ENCODE measurements at regions not wholly inside any gene's neighbourhood (a gene's known extent, or its start where the extent isn't known, plus 50 kb on each side); places are given as distances from the start of the nearest gene placed in this dataset.

DNA sequence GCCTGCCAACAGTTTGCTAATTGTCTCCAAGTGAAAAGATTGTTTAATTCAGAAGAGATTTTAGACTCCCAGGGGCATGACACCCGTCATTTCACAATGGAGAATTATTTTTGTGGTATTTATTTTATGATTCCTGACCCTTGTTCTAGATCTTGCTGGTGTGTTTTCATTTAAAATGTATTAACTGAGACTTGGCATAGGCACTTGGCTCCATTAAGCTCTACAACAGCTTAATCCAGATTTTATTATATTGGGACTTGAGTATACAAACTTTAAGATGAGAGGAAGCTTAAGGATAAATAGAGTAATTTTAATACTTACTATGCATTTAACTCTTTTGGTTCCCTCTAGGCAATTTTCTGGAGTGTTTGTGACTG, 101.3 kb upstream of the KCNE2 start:
- Histone ChIP-seq H3K9ac (ENCODE audit: extremely low read depth, low read length, poor library complexity, severe bottlenecking) (no peak overlapping the region), H3K36me3 (ENCODE audit: control insufficient read depth, insufficient read depth, low read length) (no peaks in the 10 kb centered on the region), H3K4me3 (ENCODE audit: low read length) (no peak overlapping the region), H3K27me3 (ENCODE audit: control insufficient read depth, insufficient read depth, low read length, poor library complexity, severe bottlenecking) (no peaks in the 10 kb centered on the region), H3K9me3 (ENCODE audit: control insufficient read depth, low read length) (no peaks in the 10 kb centered on the region), H3K4me1 (ENCODE audit: control insufficient read depth, insufficient read depth, low read length) (no peaks in the 10 kb centered on the region), H3K27ac (ENCODE audit: low read depth, low read length) (no peak overlapping the region)
- no peak for DNase-seq
- no peak overlapping the region for H3K4me3 Mint-ChIP-seq
- peaks cover 12% of the 10 kb centered on the region for H3K36me3 Mint-ChIP-seq (ENCODE audit: low read depth)
- H3K4me1 Mint-ChIP-seq: no peaks in the 10 kb centered on the region
- TF ChIP-seq, protein P1, sequence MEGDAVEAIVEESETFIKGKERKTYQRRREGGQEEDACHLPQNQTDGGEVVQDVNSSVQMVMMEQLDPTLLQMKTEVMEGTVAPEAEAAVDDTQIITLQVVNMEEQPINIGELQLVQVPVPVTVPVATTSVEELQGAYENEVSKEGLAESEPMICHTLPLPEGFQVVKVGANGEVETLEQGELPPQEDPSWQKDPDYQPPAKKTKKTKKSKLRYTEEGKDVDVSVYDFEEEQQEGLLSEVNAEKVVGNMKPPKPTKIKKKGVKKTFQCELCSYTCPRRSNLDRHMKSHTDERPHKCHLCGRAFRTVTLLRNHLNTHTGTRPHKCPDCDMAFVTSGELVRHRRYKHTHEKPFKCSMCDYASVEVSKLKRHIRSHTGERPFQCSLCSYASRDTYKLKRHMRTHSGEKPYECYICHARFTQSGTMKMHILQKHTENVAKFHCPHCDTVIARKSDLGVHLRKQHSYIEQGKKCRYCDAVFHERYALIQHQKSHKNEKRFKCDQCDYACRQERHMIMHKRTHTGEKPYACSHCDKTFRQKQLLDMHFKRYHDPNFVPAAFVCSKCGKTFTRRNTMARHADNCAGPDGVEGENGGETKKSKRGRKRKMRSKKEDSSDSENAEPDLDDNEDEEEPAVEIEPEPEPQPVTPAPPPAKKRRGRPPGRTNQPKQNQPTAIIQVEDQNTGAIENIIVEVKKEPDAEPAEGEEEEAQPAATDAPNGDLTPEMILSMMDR (conservative IDR thresholded peaks at IDR 0.05): no peak
- peaks cover 8% of the 10 kb centered on the region for H3K9me3 Mint-ChIP-seq
- no peaks in the 10 kb centered on the region for H3K27me3 Mint-ChIP-seq (ENCODE audit: insufficient read depth)
- WGBS, 2 experiments (ENCODE audit: insufficient coverage in 1 of 2, insufficient read length in 1 of 2): 87 to 100% methylated on average over 1 of the region's 1 CpG
- H3K27ac Mint-ChIP-seq: no peak overlapping the region

DNA sequence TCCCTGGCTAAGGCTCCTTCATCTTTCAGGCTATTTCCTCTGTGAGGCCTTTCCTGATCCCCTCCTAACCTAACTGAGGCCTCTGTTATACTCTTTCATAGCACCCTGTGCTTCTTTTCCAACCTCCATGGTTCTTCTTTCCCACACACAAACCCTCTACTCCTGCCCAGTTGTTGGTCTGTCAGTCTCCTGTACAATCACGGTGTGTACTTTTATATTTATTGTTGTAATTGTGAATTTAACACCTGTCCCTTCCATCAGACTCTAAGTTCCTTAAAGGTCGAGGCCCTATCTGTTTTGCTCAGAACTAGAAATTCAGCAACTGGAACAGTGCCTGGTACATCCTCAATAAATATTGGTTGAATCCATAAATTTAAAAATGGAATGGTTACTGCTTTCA, 100.2 kb upstream of the KCNE2 start:
- H3K4me3 Mint-ChIP-seq: no peak overlapping the region
- H3K27ac Mint-ChIP-seq: no peak overlapping the region
- H3K36me3 Mint-ChIP-seq (ENCODE audit: low read depth): peaks cover 12% of the 10 kb centered on the region

DNA sequence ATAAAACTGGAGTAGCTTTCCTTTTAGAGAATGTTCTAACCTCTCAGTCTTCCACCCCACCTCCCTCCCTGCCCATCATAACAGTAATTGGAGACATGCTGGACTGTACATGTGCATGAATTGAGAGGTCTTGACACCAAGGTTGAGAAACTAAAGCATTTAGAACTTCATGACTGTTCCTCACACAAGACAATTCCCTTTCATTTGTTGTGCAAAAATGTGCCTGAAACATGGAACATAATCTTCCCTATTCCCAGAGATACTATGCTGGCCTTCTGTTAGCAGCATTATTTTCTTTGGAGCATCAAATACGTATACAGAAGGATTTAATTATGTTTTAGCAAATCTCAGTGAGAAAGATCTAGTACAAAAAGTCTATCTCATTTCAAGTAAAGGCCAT, 97.5 kb upstream of the KCNE2 start:
- Histone ChIP-seq H3K36me3 (ENCODE audit: control insufficient read depth, insufficient read depth, low read length) (no peaks in the 10 kb centered on the region), H3K9me3 (ENCODE audit: control insufficient read depth, low read length) (no peaks in the 10 kb centered on the region), H3K9ac (ENCODE audit: extremely low read depth, low read length, poor library complexity, severe bottlenecking) (no peak overlapping the region), H3K4me3 (ENCODE audit: low read length) (no peak overlapping the region), H3K27ac (ENCODE audit: low read depth, low read length) (no peak overlapping the region), H3K4me1 (ENCODE audit: control insufficient read depth, insufficient read depth, low read length) (no peaks in the 10 kb centered on the region), H3K27me3 (ENCODE audit: control insufficient read depth, insufficient read depth, low read length, poor library complexity, severe bottlenecking) (no peaks in the 10 kb centered on the region)
- H3K36me3 Mint-ChIP-seq (ENCODE audit: low read depth): peaks cover 12% of the 10 kb centered on the region
- H3K27me3 Mint-ChIP-seq (ENCODE audit: insufficient read depth): no peaks in the 10 kb centered on the region
- TF ChIP-seq, protein P1 (conservative IDR thresholded peaks at IDR 0.05): no peak
- 80% methylated on average over 1 of the region's 1 CpG; no CpG with 5 or more reads in 1 of the 2 experiments for WGBS, 2 experiments (ENCODE audit: insufficient coverage in 1 of 2, insufficient read length in 1 of 2)
- peaks cover 8% of the 10 kb centered on the region for H3K9me3 Mint-ChIP-seq
- no peaks in the 10 kb centered on the region for H3K4me1 Mint-ChIP-seq
- no peak for DNase-seq
- no peak overlapping the region for H3K27ac Mint-ChIP-seq
- H3K4me3 Mint-ChIP-seq: no peak overlapping the region

More for the DNA sequence above, 100.2 kb upstream of the KCNE2 start:
- Histone ChIP-seq H3K36me3 (ENCODE audit: control insufficient read depth, insufficient read depth, low read length) (no peaks in the 10 kb centered on the region), H3K9ac (ENCODE audit: extremely low read depth, low read length, poor library complexity, severe bottlenecking) (no peak overlapping the region), H3K4me1 (ENCODE audit: control insufficient read depth, insufficient read depth, low read length) (no peaks in the 10 kb centered on the region), H3K4me3 (ENCODE audit: low read length) (no peak overlapping the region), H3K9me3 (ENCODE audit: control insufficient read depth, low read length) (no peaks in the 10 kb centered on the region), H3K27ac (ENCODE audit: low read depth, low read length) (no peak overlapping the region), H3K27me3 (ENCODE audit: control insufficient read depth, insufficient read depth, low read length, poor library complexity, severe bottlenecking) (no peaks in the 10 kb centered on the region)
- Mint-ChIP-seq H3K27me3 (ENCODE audit: insufficient read depth) (no peaks in the 10 kb centered on the region), H3K4me1 (no peaks in the 10 kb centered on the region), H3K9me3 (peaks cover 8% of the 10 kb centered on the region)
- no peak for DNase-seq
- 85% methylated on average over 1 of the region's 2 CpGs; no CpG with 5 or more reads in 1 of the 2 experiments for WGBS, 2 experiments (ENCODE audit: insufficient coverage in 1 of 2, insufficient read length in 1 of 2)
- TF ChIP-seq, protein P1 (conservative IDR thresholded peaks at IDR 0.05): no peak

Measured in endodermal cell (in vitro differentiated cells).